GM10248 (cell line): ENCODE measurements at regions not wholly inside any gene's neighbourhood (a gene's known extent, or its start where the extent isn't known, plus 50 kb on each side); places are given as distances from the start of the nearest gene placed in this dataset.

Experiments
- CTCF ChIA-PET: fragments of 300-600 bp; sonication (Branson Sonifier 250); formaldehyde crosslinking; extraction: SDS; loops from one replicate; lab custom pipeline; 2021; ENCODE audit warnings: antibody characterized with exemption; lab: Yijun Ruan, JAX
- POLR2A ChIA-PET: fragments of 350-650 bp; sonication (Branson Sonifier 250); formaldehyde crosslinking; extraction: SDS; loops from one replicate; lab custom pipeline; 2020; ENCODE audit warnings: antibody characterized with exemption; lab: Yijun Ruan, JAX
- DNase-seq: peaks from one replicate; pipeline ENCODE4 v3.0.0; 2012; ENCODE audit errors: extremely low spot score
- CTCF ChIP-seq: IDR thresholded peaks from 2 replicates; pipeline ENCODE4 v1.5.1; 2012; ENCODE audit warnings: mild to moderate bottlenecking, low read depth; ENCODE audit errors: extremely low read depth, missing control alignments, control extremely low read depth

- no peak for DNase-seq
- TF ChIP-seq CTCF: no peak
- ChIA-PET POLR2A (no interaction called here), CTCF (interaction anchor here (1.5 to 1.9 kb wide), 2 partner anchors 9 to 138 kb away, joined by 3 read pairs; no protein-coding TSS in a partner anchor)
These were observed 164.2 kb upstream of the PLN start for GRCh38 chr6:118383924-118384323.

- TF ChIP-seq CTCF: no peak
- CTCF ChIA-PET: interaction anchor here (1.0 kb wide), 1 partner anchor 10 kb away, joined by 3 read pairs; no protein-coding TSS in a partner anchor
These were observed 161.1 kb upstream of the PLN start for GRCh38 chr6:118386975-118387374.

GRCh38 chr6:118387921-118388701, 160.0 kb upstream of the PLN start:
- DNase-seq: no peak
- POLR2A ChIA-PET: no interaction called here
- CTCF ChIA-PET: interaction anchor here (1.0 to 1.5 kb wide), 2 partner anchors 10 to 19 kb away, joined by 3 to 5 read pairs; no protein-coding TSS in a partner anchor
- TF ChIP-seq CTCF: no peak

More at GRCh38 chr6:118386975-118387374, 161.1 kb upstream of the PLN start:
- no peak for DNase-seq
- POLR2A ChIA-PET: no interaction called here

- TF ChIP-seq CTCF: no peak
- POLR2A ChIA-PET: no interaction called here
- DNase-seq: no peak
- CTCF ChIA-PET: no interaction called here
These were observed 157.0 kb upstream of the PLN start for GRCh38 chr6:118391086-118391485.

- POLR2A ChIA-PET: no interaction called here
These were observed 154.0 kb upstream of the PLN start for GRCh38 chr6:118394106-118394505.

GRCh38 chr6:118396969-118397368, 151.1 kb upstream of the PLN start:
- ChIA-PET POLR2A (no interaction called here), CTCF (interaction anchor here (1.3 to 1.9 kb wide), 4 partner anchors 9 to 25 kb away, joined by 3 to 5 read pairs (median 4); no protein-coding TSS in a partner anchor)
- no peak for TF ChIP-seq CTCF
- DNase-seq: no peak

More at GRCh38 chr6:118394106-118394505, 154.0 kb upstream of the PLN start:
- DNase-seq: no peak
- no peak for TF ChIP-seq CTCF
- CTCF ChIA-PET: interaction anchor here (1.1 to 2.0 kb wide), 2 partner anchors 9 to 12 kb away, joined by 3 to 7 read pairs; no protein-coding TSS in a partner anchor
